SH-SY5Y (cell line): ENCODE measurements at regions not wholly inside any gene's neighbourhood (a gene's known extent, or its start where the extent isn't known, plus 50 kb on each side); places are given as distances from the start of the nearest gene placed in this dataset.

Source experiments
- GATA2 ChIP-seq: IDR thresholded peaks from 2 replicates; pipeline ENCODE4 v1.6.1; 2011; ENCODE audit warnings: mild to moderate bottlenecking, low read depth, low read length
- GATA3 ChIP-seq: IDR thresholded peaks from 2 replicates; pipeline ENCODE4 v1.6.1; 2011; ENCODE audit warnings: low read depth, mild to moderate bottlenecking, low read length, moderate library complexity

DNA sequence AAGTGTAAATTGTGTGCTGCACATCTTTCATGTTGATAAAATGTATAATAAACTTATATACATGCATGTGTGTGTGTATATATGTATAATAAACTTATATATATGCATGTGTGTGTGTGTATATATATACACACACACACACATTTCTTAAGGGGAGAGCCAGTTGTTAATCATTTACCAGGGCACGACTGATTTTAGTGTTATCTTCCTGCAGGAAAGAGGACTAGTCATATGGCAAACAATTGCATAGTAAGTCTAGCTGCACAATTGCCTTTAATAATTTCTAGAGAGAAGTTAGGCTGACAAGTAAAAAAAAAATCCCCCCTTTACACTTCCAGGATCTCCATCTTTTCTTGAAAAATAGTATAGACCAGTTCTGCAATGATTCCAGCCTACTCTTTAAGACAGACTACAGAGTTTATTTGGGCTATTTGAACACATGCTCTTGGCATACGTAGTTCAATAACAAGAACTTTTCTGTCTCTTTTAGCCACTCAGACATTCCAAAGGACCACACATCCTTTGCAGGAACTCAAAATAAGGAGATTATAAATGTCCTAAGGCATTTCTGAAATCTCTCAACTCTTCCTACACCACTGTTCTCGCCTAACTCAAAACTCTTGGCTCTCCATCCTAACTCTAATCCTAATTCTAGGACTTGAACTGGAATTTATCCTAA is 163.6 kb upstream of the SETMAR start:
- TF ChIP-seq GATA2 (no peak), GATA3 (no peak)
